GM12875 (cell line): ENCODE measurements at regions not wholly inside any gene's neighbourhood (a gene's known extent, or its start where the extent isn't known, plus 50 kb on each side); places are given as distances from the start of the nearest gene placed in this dataset.

Experiments
- H3K4me3 ChIP-seq: one replicate; pipeline ENCODE4 v1.5.1; 2011; ENCODE audit warnings: low read depth, low read length, control low read depth
- TF ChIP-seq, protein P1 (sequence below): IDR thresholded peaks from 2 replicates; pipeline ENCODE4 v1.5.1; 2011; ENCODE audit warnings: low read depth, mild to moderate bottlenecking, control low read depth, inconsistent platforms, low read length, moderate library complexity, borderline replicate concordance; ENCODE audit not compliant: insufficient read depth

DNA sequence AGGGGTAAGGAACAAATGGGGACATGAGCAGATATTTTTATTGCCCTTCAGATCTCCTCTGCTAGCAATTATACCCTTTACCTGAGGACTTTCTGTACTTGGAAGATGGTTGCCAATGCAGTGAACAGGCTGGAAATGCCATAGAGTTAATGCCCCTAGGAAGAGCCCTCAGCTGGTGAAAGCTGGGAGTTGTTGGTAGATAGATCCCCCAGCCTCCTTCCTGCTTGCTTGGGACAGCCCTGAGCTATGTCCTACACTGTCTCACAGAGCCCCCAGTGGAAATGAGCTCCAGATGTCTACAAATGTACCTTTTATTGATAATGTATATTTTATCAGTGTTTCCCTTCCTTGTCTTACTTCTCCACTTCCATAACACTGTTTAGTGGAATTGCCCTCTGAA is 87.6 kb upstream of the PAK5 start:
- H3K4me3 ChIP-seq = no peak overlapping the region
- TF ChIP-seq, protein P1, sequence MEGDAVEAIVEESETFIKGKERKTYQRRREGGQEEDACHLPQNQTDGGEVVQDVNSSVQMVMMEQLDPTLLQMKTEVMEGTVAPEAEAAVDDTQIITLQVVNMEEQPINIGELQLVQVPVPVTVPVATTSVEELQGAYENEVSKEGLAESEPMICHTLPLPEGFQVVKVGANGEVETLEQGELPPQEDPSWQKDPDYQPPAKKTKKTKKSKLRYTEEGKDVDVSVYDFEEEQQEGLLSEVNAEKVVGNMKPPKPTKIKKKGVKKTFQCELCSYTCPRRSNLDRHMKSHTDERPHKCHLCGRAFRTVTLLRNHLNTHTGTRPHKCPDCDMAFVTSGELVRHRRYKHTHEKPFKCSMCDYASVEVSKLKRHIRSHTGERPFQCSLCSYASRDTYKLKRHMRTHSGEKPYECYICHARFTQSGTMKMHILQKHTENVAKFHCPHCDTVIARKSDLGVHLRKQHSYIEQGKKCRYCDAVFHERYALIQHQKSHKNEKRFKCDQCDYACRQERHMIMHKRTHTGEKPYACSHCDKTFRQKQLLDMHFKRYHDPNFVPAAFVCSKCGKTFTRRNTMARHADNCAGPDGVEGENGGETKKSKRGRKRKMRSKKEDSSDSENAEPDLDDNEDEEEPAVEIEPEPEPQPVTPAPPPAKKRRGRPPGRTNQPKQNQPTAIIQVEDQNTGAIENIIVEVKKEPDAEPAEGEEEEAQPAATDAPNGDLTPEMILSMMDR = no peak

DNA sequence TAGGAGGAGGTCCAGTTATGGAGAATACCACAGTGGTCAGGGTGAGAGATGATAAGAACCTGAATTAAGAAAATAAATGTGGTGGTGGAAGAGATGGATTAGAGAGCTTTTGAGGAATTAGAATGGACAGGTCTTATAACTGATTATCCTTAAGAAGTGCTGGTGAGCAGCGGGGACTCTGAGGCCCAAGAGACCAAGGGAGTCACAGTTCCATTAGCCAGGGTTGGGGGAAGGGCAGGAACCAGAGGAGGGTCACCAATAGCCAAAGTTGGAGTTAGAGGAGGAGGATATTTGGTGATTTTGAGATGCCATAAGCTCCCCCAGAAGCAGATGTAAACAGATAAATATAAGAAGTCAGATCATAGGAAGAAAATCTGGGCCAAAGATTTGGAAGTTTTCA is 87.1 kb upstream of the PAK5 start:
- TF ChIP-seq, protein P1 = no peak
- H3K4me3 ChIP-seq = no peak overlapping the region

DNA sequence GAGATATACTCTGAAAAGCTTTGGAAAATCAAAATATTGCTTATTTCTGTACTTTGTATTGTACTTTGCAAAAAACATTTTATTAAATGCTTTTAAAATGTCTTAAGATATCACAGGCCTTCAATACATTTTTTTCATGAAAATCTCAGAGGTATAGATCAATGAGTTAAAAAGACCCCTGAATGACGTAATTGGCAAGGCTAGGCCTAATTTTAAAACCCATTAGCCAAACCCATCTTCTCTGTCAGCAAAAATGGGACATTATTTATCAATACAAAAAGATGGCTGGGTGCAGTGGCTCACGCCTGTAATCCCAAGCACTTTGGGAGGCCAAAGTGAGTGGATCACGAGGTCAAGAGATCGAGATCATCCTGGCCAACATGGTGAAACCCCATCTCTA is 84.8 kb upstream of the PAK5 start:
- TF ChIP-seq, protein P1 = no peak
- H3K4me3 ChIP-seq = no peak overlapping the region

GRCh38 chr20:9920866-9921265 is 82.0 kb upstream of the PAK5 start:
- TF ChIP-seq, protein P1 = no peak
- no peak overlapping the region for H3K4me3 ChIP-seq

- H3K4me3 ChIP-seq = no peak overlapping the region
Observed at GRCh38 chr20:9919271-9920014, 80.6 kb upstream of the PAK5 start.

GRCh38 chr20:9918348-9918747 is 79.5 kb upstream of the PAK5 start:
- H3K4me3 ChIP-seq = no peak overlapping the region
- TF ChIP-seq, protein P1 = no peak

More at GRCh38 chr20:9919271-9920014, 80.6 kb upstream of the PAK5 start:
- TF ChIP-seq, protein P1 = no peak

GRCh38 chr20:9916761-9917160 is 77.9 kb upstream of the PAK5 start:
- TF ChIP-seq, protein P1 = no peak
- no peak overlapping the region for H3K4me3 ChIP-seq
